ENCODE measurements at regions not wholly inside any gene's neighbourhood (a gene's known extent, or its start where the extent isn't known, plus 50 kb on each side); places are given as distances from the start of the nearest gene placed in this dataset.

GRCh38 chr7:25559581-25560367 is 331.5 kb upstream of the NPVF start:
- no peak for DNase-seq
- intact Hi-C loops (cut with DNase I), result no loop called here

- intact Hi-C loops (cut with DNase I), result no loop called here
- DNase-seq, result no peak
Measured at GRCh38 chr7:25562673-25563182, 334.4 kb upstream of the NPVF start.

GRCh38 chr7:25565002-25565401 is 336.7 kb upstream of the NPVF start:
- intact Hi-C loops (cut with DNase I), result loop anchor here (2.0 to 5.0 kb wide), 2 partner anchors 174 to 303 kb away; no protein-coding TSS in a partner anchor
- DNase-seq, result peak in 25 of 42 donors; percentile 7 to 61 (median 31)

DNA sequence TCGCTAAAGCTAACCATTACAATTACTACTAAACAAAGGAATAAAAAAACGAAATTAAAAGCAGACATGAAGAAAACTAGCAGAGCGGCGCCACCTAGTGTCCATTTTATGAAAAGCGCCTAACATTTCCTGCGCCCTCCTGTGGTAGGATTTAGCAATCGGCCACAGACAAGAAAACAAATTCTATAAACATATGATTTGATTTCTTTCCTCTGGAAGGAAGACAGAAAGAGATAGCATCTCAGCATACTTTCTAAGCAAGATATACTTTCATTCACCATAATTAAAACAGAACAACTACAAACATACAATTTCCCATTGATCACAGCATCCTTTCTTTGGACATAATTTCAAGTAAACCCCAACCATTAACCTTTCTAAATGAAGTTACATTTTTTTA is 337.7 kb upstream of the NPVF start:
- intact Hi-C loops (cut with DNase I), result loop anchor here (2.0 to 5.0 kb wide), 2 partner anchors 175 to 304 kb away; no protein-coding TSS in a partner anchor
- peak in 41 of 42 donors; percentile 35 to 88 (median 66) for DNase-seq

GRCh38 chr7:25567430-25567829 is 339.1 kb upstream of the NPVF start:
- no peak for DNase-seq
- intact Hi-C loops (cut with DNase I), result loop anchor here (5.0 kb wide), 1 partner anchor 305 kb away; no protein-coding TSS in a partner anchor

GRCh38 chr7:25569765-25570164 is 341.5 kb upstream of the NPVF start:
- no peak for DNase-seq
- intact Hi-C loops (cut with DNase I), result loop anchor here (2.0 to 5.0 kb wide), 2 partner anchors 281 to 307 kb away; no protein-coding TSS in a partner anchor

DNA sequence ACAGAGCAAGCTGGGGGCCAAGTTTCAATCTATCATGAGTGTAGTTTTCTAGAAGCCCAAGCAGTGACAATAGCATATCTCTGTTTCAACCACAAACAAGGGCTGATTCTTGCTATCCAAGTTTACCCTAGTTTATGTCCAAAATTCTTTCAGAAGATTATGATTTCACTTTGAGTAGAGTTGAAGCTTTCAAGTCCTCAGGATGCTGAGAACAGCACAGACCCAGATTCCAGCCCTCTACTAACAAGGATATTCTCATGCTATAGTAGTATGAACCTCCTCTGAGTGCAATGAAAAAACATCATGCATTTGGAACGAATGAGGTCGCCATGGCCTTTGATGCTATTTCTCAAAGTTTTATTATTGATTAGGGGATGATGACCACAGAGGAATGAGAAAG is 344.1 kb upstream of the NPVF start:
- intact Hi-C loops (cut with DNase I), result no loop called here
- DNase-seq, result no peak

- no peak for DNase-seq
- intact Hi-C loops (cut with DNase I), result no loop called here
Measured at GRCh38 chr7:25574828-25575227, 346.5 kb upstream of the NPVF start.

GRCh38 chr7:25575634-25576033 is 347.3 kb upstream of the NPVF start:
- no peak for DNase-seq
- intact Hi-C loops (cut with DNase I), result no loop called here

- intact Hi-C loops (cut with DNase I), result no loop called here
- no peak for DNase-seq
Measured at GRCh38 chr7:25578991-25579777, 350.9 kb upstream of the NPVF start.

GRCh38 chr7:25579778-25580075 is 351.4 kb upstream of the NPVF start:
- no peak for DNase-seq
- intact Hi-C loops (cut with DNase I), result no loop called here

DNA sequence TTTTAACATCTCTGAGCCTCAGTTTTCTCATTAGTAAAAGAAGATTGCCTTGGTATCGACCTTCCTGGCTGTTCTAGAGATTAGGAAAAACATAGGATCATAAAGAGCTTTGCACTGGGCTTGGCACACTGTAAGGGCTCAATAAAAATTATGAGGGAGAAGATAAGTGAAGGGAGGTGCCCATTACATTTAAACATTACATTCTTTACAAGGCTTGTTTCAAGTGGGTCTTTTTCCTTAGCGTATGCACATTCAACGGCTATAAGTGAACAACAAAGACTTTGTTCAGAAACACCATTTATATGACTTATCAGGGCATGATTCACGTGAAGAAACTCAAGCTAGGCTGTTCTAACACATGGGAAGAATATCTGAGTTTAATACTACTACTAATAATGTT is 351.9 kb upstream of the NPVF start:
- DNase-seq, result no peak
- intact Hi-C loops (cut with DNase I), result no loop called here

- peak in 5 of 42 donors; percentile 7 to 20 (median 13) for DNase-seq
- intact Hi-C loops (cut with DNase I), result loop anchor here (2.0 kb wide), 1 partner anchor 17 kb away; no protein-coding TSS in a partner anchor
Measured at GRCh38 chr7:25583621-25584020, 355.3 kb upstream of the NPVF start.

DNA sequence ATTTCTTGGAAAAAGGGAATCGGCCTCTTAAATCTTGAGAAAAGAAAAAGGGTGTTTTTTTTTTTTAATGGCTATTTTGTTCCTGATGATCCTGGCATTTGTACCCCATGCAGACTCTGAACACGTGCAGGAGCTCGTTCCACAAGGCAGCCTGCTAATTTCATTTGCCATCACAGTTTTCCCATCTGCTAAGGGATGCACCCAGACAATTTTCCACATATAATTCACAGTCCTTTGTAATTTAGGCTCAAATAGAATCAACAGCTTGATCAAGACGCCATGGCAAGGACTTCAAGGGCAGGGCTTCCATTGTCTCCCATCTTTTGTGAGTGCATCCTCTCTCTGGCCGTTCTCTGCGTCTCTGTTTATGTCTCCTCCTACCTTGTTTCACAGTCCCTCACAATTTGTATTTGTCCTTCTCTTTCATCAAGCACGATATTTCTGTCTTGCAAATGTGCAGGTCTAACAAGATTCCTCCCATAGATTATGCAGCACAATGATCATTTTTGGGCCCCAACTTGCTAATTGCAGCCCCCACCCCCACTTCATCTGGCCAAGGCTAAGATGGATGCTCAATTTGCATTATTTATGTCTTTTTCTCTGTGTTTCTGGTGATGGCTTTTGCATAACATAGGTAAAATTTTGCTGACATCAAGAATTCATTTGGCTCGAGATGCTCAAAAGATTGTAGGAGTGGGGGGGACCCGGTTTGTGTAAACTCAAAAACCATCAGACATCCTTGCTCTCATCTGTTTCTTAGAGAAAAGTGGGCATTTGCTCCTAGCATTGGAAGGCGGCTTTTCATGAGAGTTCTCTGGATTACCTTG is 356.0 kb upstream of the NPVF start:
- intact Hi-C loops (cut with DNase I), result loop anchor here (2.0 kb wide), 1 partner anchor 16 kb away; no protein-coding TSS in a partner anchor
- no peak for DNase-seq

GRCh38 chr7:25586513-25586912 is 358.2 kb upstream of the NPVF start:
- intact Hi-C loops (cut with DNase I), result no loop called here
- no peak for DNase-seq

- no peak for DNase-seq
- intact Hi-C loops (cut with DNase I), result no loop called here
Measured at GRCh38 chr7:25594122-25594521, 365.8 kb upstream of the NPVF start.

DNA sequence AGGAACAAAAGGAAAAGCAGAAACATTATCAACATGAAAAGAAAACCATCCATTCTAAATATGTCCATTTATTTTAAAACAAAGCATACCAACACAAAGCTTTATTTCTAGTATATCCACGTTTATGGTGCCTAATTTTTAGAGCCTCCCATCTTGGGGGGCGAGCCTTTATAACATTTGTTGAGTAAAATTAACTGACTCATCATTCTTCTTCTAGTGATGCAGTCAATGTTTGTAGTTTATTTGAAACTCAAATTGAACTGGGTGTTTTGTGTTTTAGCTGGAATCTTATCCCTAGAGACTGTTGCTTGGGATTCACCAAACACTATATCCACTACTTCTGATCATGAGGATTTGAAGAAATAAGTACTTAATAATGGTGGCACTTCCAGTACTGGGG is 366.4 kb upstream of the NPVF start:
- intact Hi-C loops (cut with DNase I), result no loop called here
- DNase-seq, result no peak

GRCh38 chr7:25595996-25596395 is 367.7 kb upstream of the NPVF start:
- no peak for DNase-seq
- intact Hi-C loops (cut with DNase I), result no loop called here

DNA sequence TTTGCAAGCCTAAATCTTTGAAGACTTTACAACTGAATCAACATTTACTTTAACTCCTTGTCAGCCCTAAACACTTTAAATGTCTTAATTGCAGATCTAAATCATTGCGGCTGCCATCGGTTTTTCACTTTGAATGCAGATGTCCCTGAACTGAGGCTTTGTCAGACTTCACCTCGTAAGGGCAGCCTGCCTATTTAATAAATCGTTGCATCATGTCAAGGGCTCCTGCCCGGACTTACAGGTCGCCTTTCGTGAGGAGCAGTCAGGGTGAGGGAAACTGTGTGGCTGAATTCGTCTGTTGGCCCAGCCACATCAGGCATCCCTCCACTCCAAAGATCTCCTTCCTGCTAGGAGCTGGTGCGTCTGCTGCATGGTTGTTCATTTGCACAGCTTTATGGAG is 368.2 kb upstream of the NPVF start:
- intact Hi-C loops (cut with DNase I), result no loop called here
- DNase-seq, result no peak
